Fibroblast of lung (primary cell): ENCODE measurements at regions not wholly inside any gene's neighbourhood (a gene's known extent, or its start where the extent isn't known, plus 50 kb on each side); places are given as distances from the start of the nearest gene placed in this dataset.

Source experiments
- DNase-seq, 2 donors: peaks; one replicate each; pipeline versions ENCODE4 v3.0.0 to v3.0.0-alpha.2; 2010; ENCODE audit warnings: low read depth in 2 of 2
- H2AFZ ChIP-seq: 2 replicates; pipeline ENCODE4 v1.5.1; 2012; ENCODE audit warnings: low read length, control low read depth, inconsistent platforms
- H3K27ac ChIP-seq: 2 replicates; pipeline ENCODE4 v1.5.1; 2011; ENCODE audit warnings: low read length, control low read depth; ENCODE audit not compliant: insufficient read depth
- H3K27me3 ChIP-seq: 2 replicates; pipeline ENCODE4 v1.5.1; 2011; ENCODE audit warnings: mild to moderate bottlenecking, low read length; ENCODE audit not compliant: control insufficient read depth, insufficient read depth
- H3K36me3 ChIP-seq: 2 replicates; pipeline ENCODE4 v1.5.1; 2011; ENCODE audit warnings: low read length; ENCODE audit not compliant: control insufficient read depth, insufficient read depth
- H3K4me1 ChIP-seq: 2 replicates; pipeline ENCODE4 v1.5.1; 2011; ENCODE audit warnings: low read length; ENCODE audit not compliant: control insufficient read depth, insufficient read depth; ENCODE audit errors: extremely low read depth
- H3K4me2 ChIP-seq: 2 replicates; pipeline ENCODE4 v1.5.1; 2011; ENCODE audit warnings: low read length, control low read depth; ENCODE audit not compliant: insufficient read depth; ENCODE audit errors: extremely low read depth
- H3K4me3 ChIP-seq, 4 experiments: fragments of 200-600 bp in 1 of 4; sonication (generic) in 1 of 4; replicated peaks in 1 of 4; 2 replicates each; pipeline ENCODE4 v1.5.1; 2011 to 2016; ENCODE audit warnings: low read length in 4 of 4, low read depth in 3 of 4, mild to moderate bottlenecking in 3 of 4, control low read depth in 2 of 4, inconsistent platforms in 1 of 4, mixed read lengths in 1 of 4; ENCODE audit not compliant: insufficient read depth in 1 of 4; ENCODE audit errors: control extremely low read depth in 1 of 4
- H3K79me2 ChIP-seq: 2 replicates; pipeline ENCODE4 v1.5.1; 2012; ENCODE audit warnings: mild to moderate bottlenecking, low read length, inconsistent platforms; ENCODE audit not compliant: control insufficient read depth, insufficient read depth
- H3K9ac ChIP-seq: 2 replicates; pipeline ENCODE4 v1.5.1; 2011; ENCODE audit warnings: mild to moderate bottlenecking, low read length, control low read depth; ENCODE audit not compliant: insufficient read depth
- H3K9me3 ChIP-seq: 2 replicates; pipeline ENCODE4 v1.5.1; 2012; ENCODE audit warnings: low read depth, low read length; ENCODE audit not compliant: control insufficient read depth, insufficient read depth
- H4K20me1 ChIP-seq: 2 replicates; pipeline ENCODE4 v1.5.1; 2011; ENCODE audit warnings: low read length; ENCODE audit not compliant: control insufficient read depth, insufficient read depth; ENCODE audit errors: extremely low read depth
- CTCF ChIP-seq, 2 donors: IDR thresholded peaks in 1 of 2; conservative IDR thresholded peaks in 1 of 2; 1 replicate in 1 of 2; 2 replicates in 1 of 2; pipeline ENCODE4 v1.5.1; 2011 to 2012; ENCODE audit warnings: low read length in 2 of 2, control low read depth in 1 of 2, inconsistent platforms in 1 of 2, low read depth in 1 of 2, mild to moderate bottlenecking in 1 of 2
- EZH2 ChIP-seq: IDR thresholded peaks from 2 replicates; pipeline ENCODE4 v1.5.1; 2012; ENCODE audit warnings: low read length, control low read depth, mild to moderate bottlenecking; ENCODE audit errors: missing control alignments

GRCh38 chr5:169417676-169418075, 116.7 kb upstream of the SLIT3 start:
- H3K9ac ChIP-seq = no peak overlapping the region
- DNase-seq = no peak
- no peaks in the 10 kb centered on the region for H3K36me3 ChIP-seq
- H4K20me1 ChIP-seq = no peaks in the 10 kb centered on the region
- no peaks in the 10 kb centered on the region for H3K9me3 ChIP-seq
- H3K27ac ChIP-seq = no peak overlapping the region
- no peak overlapping the region for H3K4me3 ChIP-seq
- no peak for TF ChIP-seq CTCF (conservative IDR thresholded peaks at IDR 0.05 in 1 of 2, IDR thresholded peaks at IDR 0.05 in 1 of 2; ENCODE audit: low read depth in 1 of 2, low read length in 2 of 2)
- no peak for TF ChIP-seq EZH2
- H3K4me2 ChIP-seq = no peak overlapping the region
- H3K4me1 ChIP-seq = peaks cover 4% of the 10 kb centered on the region
- no peaks in the 10 kb centered on the region for H3K27me3 ChIP-seq
- no peak overlapping the region for H2AFZ ChIP-seq
- H3K79me2 ChIP-seq = no peaks in the 10 kb centered on the region

GRCh38 chr5:169416583-169417196, 115.8 kb upstream of the SLIT3 start:
- Histone ChIP-seq H3K9ac (no peak overlapping the region), H3K27me3 (no peaks in the 10 kb centered on the region), H3K4me2 (no peak overlapping the region), H3K36me3 (no peaks in the 10 kb centered on the region), H3K4me1 (peaks cover 4% of the 10 kb centered on the region), H3K4me3 (no peak overlapping the region), H3K9me3 (no peaks in the 10 kb centered on the region), H3K79me2 (no peaks in the 10 kb centered on the region), H4K20me1 (no peaks in the 10 kb centered on the region), H3K27ac (no peak overlapping the region), H2AFZ (no peak overlapping the region)
- DNase-seq = peak; percentile 66 to 94
- TF ChIP-seq CTCF (conservative IDR thresholded peaks at IDR 0.05 in 1 of 2, IDR thresholded peaks at IDR 0.05 in 1 of 2; ENCODE audit: low read depth in 1 of 2, low read length in 2 of 2) (no peak), EZH2 (no peak)

- Histone ChIP-seq H3K4me1 (peaks cover 4% of the 10 kb centered on the region), H2AFZ (no peak overlapping the region), H3K9ac (no peak overlapping the region), H3K27ac (no peak overlapping the region), H3K4me2 (no peak overlapping the region), H4K20me1 (no peaks in the 10 kb centered on the region), H3K4me3 (no peak overlapping the region), H3K27me3 (no peaks in the 10 kb centered on the region), H3K9me3 (no peaks in the 10 kb centered on the region), H3K36me3 (no peaks in the 10 kb centered on the region), H3K79me2 (no peaks in the 10 kb centered on the region)
- TF ChIP-seq CTCF (conservative IDR thresholded peaks at IDR 0.05 in 1 of 2, IDR thresholded peaks at IDR 0.05 in 1 of 2; ENCODE audit: low read depth in 1 of 2, low read length in 2 of 2) (no peak), EZH2 (no peak)
- no peak for DNase-seq
Measured at GRCh38 chr5:169415948-169416347, 115.0 kb upstream of the SLIT3 start.
